Caco-2 (cell line): ENCODE measurements at regions not wholly inside any gene's neighbourhood (a gene's known extent, or its start where the extent isn't known, plus 50 kb on each side); places are given as distances from the start of the nearest gene placed in this dataset.

Source experiments
- BruUV-seq: library from RNA; stranded (reverse); fragments of 400-500 nt; replicated peaks from 2 replicates; lab custom pipeline; 2021; lab: Mats Ljungman, UMichigan
- CTCF ChIA-PET: fragments of 300-600 bp; sonication (Branson Sonifier 250); formaldehyde crosslinking; loops from one replicate; lab custom pipeline; 2022; ENCODE audit warnings: antibody characterized with exemption; lab: Charles Lee
- POLR2A ChIA-PET: fragments of 300-600 bp; sonication (Branson Sonifier 250); formaldehyde crosslinking; loops from one replicate; lab custom pipeline; 2022; ENCODE audit warnings: antibody characterized with exemption; lab: Charles Lee
- DNase-seq, 2 experiments: peaks; one replicate each; pipeline versions ENCODE4 v3.0.0 to v3.0.0-alpha.2; 2020 to 2022
- H3K27me3 ChIP-seq: replicated peaks from 2 replicates; pipeline ENCODE4 v1.6.0; 2011; ENCODE audit warnings: low read length; ENCODE audit not compliant: control insufficient read depth, insufficient read depth
- H3K36me3 ChIP-seq: 2 replicates; pipeline ENCODE4 v1.5.1; 2011; ENCODE audit warnings: low read length; ENCODE audit not compliant: control insufficient read depth, insufficient read depth
- H3K4me1 ChIP-seq: fragments of 250-450 bp; sonication (Bioruptor Pico); 2 replicates; pipeline ENCODE4 v1.5.1; 2020; ENCODE audit warnings: mild to moderate bottlenecking
- H3K4me3 ChIP-seq: 2 replicates; pipeline ENCODE4 v1.5.1; 2011; ENCODE audit warnings: low read depth, mild to moderate bottlenecking, control low read depth, low read length
- H3K9me3 ChIP-seq: fragments of 250-450 bp; sonication (Bioruptor Pico); 2 replicates; pipeline ENCODE4 v1.5.1; 2020; ENCODE audit warnings: mild to moderate bottlenecking, moderate library complexity
- H3K27ac Mint-ChIP-seq: one replicate; pipeline ENCODE4 v1.8.0; 2022; ENCODE audit warnings: mixed read lengths; ENCODE audit not compliant: unreplicated experiment
- H3K27me3 Mint-ChIP-seq: one replicate; pipeline ENCODE4 v1.8.0; 2022; ENCODE audit warnings: mixed read lengths; ENCODE audit not compliant: insufficient read depth, unreplicated experiment
- H3K36me3 Mint-ChIP-seq: one replicate; pipeline ENCODE4 v1.8.0; 2022; ENCODE audit warnings: mild to moderate bottlenecking, mixed read lengths; ENCODE audit not compliant: insufficient read depth, unreplicated experiment
- H3K4me1 Mint-ChIP-seq: one replicate; pipeline ENCODE4 v1.8.0; 2022; ENCODE audit warnings: low read depth, mixed read lengths; ENCODE audit not compliant: unreplicated experiment
- H3K4me3 Mint-ChIP-seq: one replicate; pipeline ENCODE4 v1.8.0; 2022; ENCODE audit warnings: mild to moderate bottlenecking, moderate library complexity, mixed read lengths; ENCODE audit not compliant: unreplicated experiment
- H3K9me3 Mint-ChIP-seq: one replicate; pipeline ENCODE4 v1.8.0; 2022; ENCODE audit warnings: mixed read lengths; ENCODE audit not compliant: unreplicated experiment
- CTCF ChIP-seq, 2 experiments: fragments of 200-600 bp in 1 of 2; IDR thresholded peaks; 1 replicate in 1 of 2; 2 replicates in 1 of 2; pipeline versions ENCODE4 v1.5.1 to v1.8.0; 2011 to 2022; ENCODE audit warnings: antibody characterized with exemption in 1 of 2, control low read depth in 1 of 2, inconsistent platforms in 1 of 2, low read depth in 1 of 2, low read length in 1 of 2, mild to moderate bottlenecking in 1 of 2, moderate library complexity in 1 of 2; ENCODE audit not compliant: insufficient read depth in 1 of 2, severe bottlenecking in 1 of 2, unreplicated experiment in 1 of 2
- intact Hi-C: fragments of 100-400 bp; cut with micrococcal nuclease; formaldehyde crosslinking; loops from one replicate; pipeline ENCODE4 v1.10.0; 2022; ENCODE audit not compliant: unreplicated experiment

- intact Hi-C loops: no loop called here
These were observed 73.3 kb upstream of the CACNA1E start for GRCh38 chr1:181409981-181410380.

GRCh38 chr1:181412746-181413145 lies 70.6 kb upstream of the CACNA1E start:
- BruUV-seq: no TSS peak
- no peaks in the 10 kb centered on the region for H3K9me3 Mint-ChIP-seq
- no peak overlapping the region for H3K4me3 ChIP-seq
- no peaks in the 10 kb centered on the region for H3K9me3 ChIP-seq
- H3K27ac Mint-ChIP-seq: no peak overlapping the region
- H3K36me3 Mint-ChIP-seq: no peaks in the 10 kb centered on the region
- no peak for TF ChIP-seq CTCF (IDR thresholded peaks at IDR 0.05; ENCODE audit: insufficient read depth in 1 of 2, low read depth in 1 of 2, low read length in 1 of 2, severe bottlenecking in 1 of 2, unreplicated experiment in 1 of 2)
- no peaks in the 10 kb centered on the region for H3K4me1 Mint-ChIP-seq
- H3K36me3 ChIP-seq: no peaks in the 10 kb centered on the region
- peaks cover 14% of the 10 kb centered on the region for H3K4me1 ChIP-seq
- no peak overlapping the region for H3K4me3 Mint-ChIP-seq
- intact Hi-C loops: no loop called here
- no peaks in the 10 kb centered on the region for H3K27me3 ChIP-seq
- DNase-seq: no peak
- peaks cover 20% of the 10 kb centered on the region for H3K27me3 Mint-ChIP-seq
- ChIA-PET POLR2A (no interaction called here), CTCF (no interaction called here)

More at GRCh38 chr1:181409981-181410380, 73.3 kb upstream of the CACNA1E start:
- Mint-ChIP-seq H3K4me3 (no peak overlapping the region), H3K4me1 (no peaks in the 10 kb centered on the region), H3K27ac (no peak overlapping the region), H3K9me3 (no peaks in the 10 kb centered on the region), H3K36me3 (no peaks in the 10 kb centered on the region), H3K27me3 (peaks cover 18% of the 10 kb centered on the region)
- no peaks in the 10 kb centered on the region for H3K4me1 ChIP-seq
- ChIA-PET CTCF (no interaction called here), POLR2A (no interaction called here)
- no peak for TF ChIP-seq CTCF (IDR thresholded peaks at IDR 0.05; ENCODE audit: insufficient read depth in 1 of 2, low read depth in 1 of 2, low read length in 1 of 2, severe bottlenecking in 1 of 2, unreplicated experiment in 1 of 2)
- DNase-seq: no peak
- no peaks in the 10 kb centered on the region for H3K27me3 ChIP-seq
- H3K4me3 ChIP-seq: no peak overlapping the region
- no peaks in the 10 kb centered on the region for H3K9me3 ChIP-seq
- no TSS peak for BruUV-seq
- no peaks in the 10 kb centered on the region for H3K36me3 ChIP-seq

- Mint-ChIP-seq H3K27ac (no peak overlapping the region), H3K9me3 (no peaks in the 10 kb centered on the region), H3K4me1 (no peaks in the 10 kb centered on the region), H3K4me3 (no peak overlapping the region), H3K36me3 (no peaks in the 10 kb centered on the region), H3K27me3 (peaks cover 14% of the 10 kb centered on the region)
- BruUV-seq: no TSS peak
- H3K4me3 ChIP-seq: no peak overlapping the region
- no peaks in the 10 kb centered on the region for H3K36me3 ChIP-seq
- H3K4me1 ChIP-seq: peaks cover 14% of the 10 kb centered on the region
- no peak for DNase-seq
- CTCF ChIA-PET: no interaction called here
- no peaks in the 10 kb centered on the region for H3K9me3 ChIP-seq
- intact Hi-C loops: no loop called here
- POLR2A ChIA-PET: no interaction called here
- H3K27me3 ChIP-seq: no peaks in the 10 kb centered on the region
- TF ChIP-seq CTCF (IDR thresholded peaks at IDR 0.05; ENCODE audit: insufficient read depth in 1 of 2, low read depth in 1 of 2, low read length in 1 of 2, severe bottlenecking in 1 of 2, unreplicated experiment in 1 of 2): no peak
These were observed 70.0 kb upstream of the CACNA1E start for GRCh38 chr1:181413195-181413815.
